ENCODE measurements at regions not wholly inside any gene's neighbourhood (a gene's known extent, or its start where the extent isn't known, plus 50 kb on each side); places are given as distances from the start of the nearest gene placed in this dataset.

GRCh38 chr5:82422751-82423181 lies 144.6 kb upstream of the RPS23 start:
- in situ Hi-C loops (cut with MboI): no loop called here
- no TSS peak for BruUV-seq (replicated peaks)
- Histone ChIP-seq H3K9me1 (ENCODE audit: control insufficient read depth, insufficient read depth, low read length) (no peaks in the 10 kb centered on the region), H3K9me3 (replicated peaks; ENCODE audit: control insufficient read depth, insufficient read depth, low read depth, low read length) (no peaks in the 10 kb centered on the region; the same call in 1 of the 2 replicates), H4K20me1 (replicated peaks; ENCODE audit: control insufficient read depth, insufficient read depth, low read length) (no peaks in the 10 kb centered on the region), H3K27ac (ENCODE audit: extremely low read depth, low read depth, low read length) (peak overlapping the region; percentile 90), H3K4me2 (ENCODE audit: insufficient read depth, low read length) (peak overlapping the region; percentile 62), H3K79me2 (ENCODE audit: control insufficient read depth, insufficient read depth, low read length) (no peaks in the 10 kb centered on the region), H3K27me3 (ENCODE audit: control insufficient read depth in 2 of 2, insufficient read depth in 2 of 2, low read length in 2 of 2) (no peaks in the 10 kb centered on the region), H3K36me3 (ENCODE audit: control insufficient read depth, insufficient read depth, low read length) (no peaks in the 10 kb centered on the region), H3K4me1 (replicated peaks in 1 of 2; ENCODE audit: control insufficient read depth in 2 of 2, insufficient read depth in 2 of 2, low read length in 2 of 2) (peaks cover 24 to 67% of the 10 kb centered on the region in 2 experiments), H2AFZ (ENCODE audit: low read depth, low read length) (peak overlapping the region; percentile 86), H3K9ac (ENCODE audit: insufficient read depth in 1 of 2, low read depth in 2 of 2, low read length in 2 of 2) (peak overlapping the region; percentile 42 to 70; a peak in 3 of 4 replicates), H3K4me3 (no peak overlapping the region)
- WGBS (ENCODE audit: insufficient coverage, low coverage, missing lambda C conversion rate): 1% methylated on average over 6 of the region's 6 CpGs
- peak; percentile 83 for ATAC-seq
- ChIA-PET CTCF (ENCODE audit: low intra/inter-chr PET ratio) (no interaction called here), POLR2A (interaction anchor here (0.6 to 0.7 kb wide), 3 partner anchors 14 to 1220 kb away, joined by 3 to 4 read pairs (median 3); no protein-coding TSS in a partner anchor)
- intact Hi-C loops (cut with micrococcal nuclease): no loop called here
- peak; percentile 92 for FAIRE-seq
- DNase-seq (ENCODE audit: extremely low read depth in 1 of 4, low spot score in 3 of 4): peak; percentile 50 to 83 (median 64)
- TF ChIP-seq RAD21 (CRISPR knock-in tag; conservative IDR thresholded peaks at IDR 0.05 in 1 of 2, IDR thresholded peaks at IDR 0.05 in 1 of 2) (0 out of 4 replicates have a peak, but pooled peaks of 1 of the 2 experiments have one; percentile 37), ATF1 (CRISPR knock-in tag; IDR thresholded peaks at IDR 0.05) (no peak), ATF1 (tag; IDR thresholded peaks at IDR 0.05) (0 out of 2 replicates have a peak, but pooled peaks have one; percentile 19), ZFX (CRISPR knock-in tag; IDR thresholded peaks at IDR 0.05) (peak; percentile 44), RFX7 (CRISPR knock-in tag; IDR thresholded peaks at IDR 0.05) (no peak), MGA (IDR thresholded peaks at IDR 0.05) (peak; percentile 42; the same call in 1 of the 2 replicates), EP300 (IDR thresholded peaks at IDR 0.05; ENCODE audit: low read length) (peak; percentile 81), EGR1 (conservative IDR thresholded peaks at IDR 0.05) (no peak), MBD2 (IDR thresholded peaks at IDR 0.05; ENCODE audit: borderline replicate concordance, low read depth) (no peak), TRIM24 (IDR thresholded peaks at IDR 0.05) (peak in 1 of 2 experiments; percentile 49; a peak in 2 of 4 replicates), NFRKB (IDR thresholded peaks at IDR 0.05; ENCODE audit: low read depth) (peak; percentile 63; the same call in 1 of the 2 replicates), C11orf30 (IDR thresholded peaks at IDR 0.05; ENCODE audit: low read depth) (peak; percentile 74), ZKSCAN8 (CRISPR knock-in tag; IDR thresholded peaks at IDR 0.05) (0 out of 2 replicates have a peak, but pooled peaks have one; percentile 21)
